ENCODE measurements at regions not wholly inside any gene's neighbourhood (a gene's known extent, or its start where the extent isn't known, plus 50 kb on each side); places are given as distances from the start of the nearest gene placed in this dataset.

DNA sequence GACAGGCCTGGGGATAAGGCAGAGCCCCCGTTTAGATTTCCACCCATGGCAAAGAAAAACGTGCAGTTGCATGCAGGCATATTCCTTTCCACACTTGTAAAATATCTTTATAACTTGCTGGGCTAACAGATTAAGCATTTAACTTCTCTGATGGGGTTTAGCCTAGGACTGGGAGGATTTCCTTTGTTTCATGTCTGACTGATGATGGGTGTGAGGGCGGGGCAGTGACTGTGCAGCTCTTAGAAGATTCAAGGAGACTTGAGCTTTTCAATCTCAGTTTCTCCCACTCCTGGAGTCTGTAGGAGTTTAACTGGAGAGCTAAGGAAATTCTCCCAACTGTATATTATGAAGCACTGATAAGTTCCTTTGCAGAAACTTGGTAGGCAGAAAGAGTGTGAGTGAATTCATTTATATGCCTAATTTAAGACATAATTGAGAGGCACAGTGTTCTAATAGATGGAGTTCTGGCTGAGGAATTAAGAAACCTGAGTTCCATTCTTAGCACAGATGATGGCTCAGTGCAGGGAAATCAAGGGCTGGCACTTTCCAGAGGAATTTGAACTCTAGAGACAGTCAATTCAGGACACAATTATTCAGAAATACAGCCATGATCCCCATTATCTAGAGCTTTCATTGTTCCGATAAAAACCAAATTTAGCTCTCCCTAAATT, 214.6 kb upstream of the CNR1 start:
- H3K4me1 ChIP-seq (ENCODE audit: control insufficient read depth in 3 of 3, insufficient read depth in 2 of 3, low read depth in 1 of 3, low read length in 2 of 3) = no peaks in the 10 kb centered on the region
- no peaks in the 10 kb centered on the region for H3K27me3 ChIP-seq (ENCODE audit: control insufficient read depth in 3 of 3, insufficient read depth in 3 of 3, low read length in 3 of 3)
- no peaks in the 10 kb centered on the region for H3K9me3 ChIP-seq (ENCODE audit: control insufficient read depth in 2 of 2, insufficient read depth in 1 of 2, low read depth in 1 of 2, low read length in 1 of 2)
- WGBS, 3 donors = 62 to 74% (median 63%) methylated on average over 4 of the region's 4 CpGs
- no peak overlapping the region for H3K4me3 ChIP-seq (ENCODE audit: low read depth in 1 of 3, low read length in 3 of 3)
- DNase-seq (no peak), FAIRE-seq (no peak)
- H3K27ac ChIP-seq (ENCODE audit: low read depth in 1 of 3, low read length in 2 of 3) = no peak overlapping the region
- no peaks in the 10 kb centered on the region for H3K36me3 ChIP-seq (ENCODE audit: control insufficient read depth in 3 of 3, insufficient read depth in 2 of 3, low read depth in 1 of 3, low read length in 3 of 3)

DNA sequence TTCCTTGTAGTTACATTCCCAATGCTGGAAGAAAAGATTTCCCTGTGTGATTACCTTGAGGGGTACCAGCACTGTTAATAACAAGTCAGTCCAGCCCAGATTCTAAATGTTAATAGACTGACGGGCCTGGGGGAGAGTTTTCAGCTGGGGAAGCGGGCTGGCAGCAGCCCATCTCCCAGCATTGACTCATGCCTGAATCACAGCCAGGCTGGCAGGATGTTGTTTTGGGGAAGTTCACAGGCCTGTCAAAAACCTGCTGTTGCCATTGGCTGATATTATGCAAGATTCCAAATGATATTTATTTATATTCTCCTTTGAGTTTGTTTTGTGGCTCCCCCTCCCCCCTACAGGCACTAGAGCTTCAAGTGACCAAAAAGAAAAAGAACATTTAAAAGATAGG, 213.9 kb upstream of the CNR1 start:
- Histone ChIP-seq H3K9me3 (ENCODE audit: control insufficient read depth in 2 of 2, insufficient read depth in 1 of 2, low read depth in 1 of 2, low read length in 1 of 2) (no peaks in the 10 kb centered on the region), H3K27ac (ENCODE audit: low read depth in 1 of 3, low read length in 2 of 3) (no peak overlapping the region), H3K4me1 (ENCODE audit: control insufficient read depth in 3 of 3, insufficient read depth in 2 of 3, low read depth in 1 of 3, low read length in 2 of 3) (no peaks in the 10 kb centered on the region), H3K27me3 (ENCODE audit: control insufficient read depth in 3 of 3, insufficient read depth in 3 of 3, low read length in 3 of 3) (no peaks in the 10 kb centered on the region), H3K36me3 (ENCODE audit: control insufficient read depth in 3 of 3, insufficient read depth in 2 of 3, low read depth in 1 of 3, low read length in 3 of 3) (no peaks in the 10 kb centered on the region), H3K4me3 (ENCODE audit: low read depth in 1 of 3, low read length in 3 of 3) (no peak overlapping the region)
- FAIRE-seq (no peak), DNase-seq (no peak)
- WGBS, 3 donors = 37 to 72% (median 52%) methylated on average over 2 of the region's 2 CpGs

DNA sequence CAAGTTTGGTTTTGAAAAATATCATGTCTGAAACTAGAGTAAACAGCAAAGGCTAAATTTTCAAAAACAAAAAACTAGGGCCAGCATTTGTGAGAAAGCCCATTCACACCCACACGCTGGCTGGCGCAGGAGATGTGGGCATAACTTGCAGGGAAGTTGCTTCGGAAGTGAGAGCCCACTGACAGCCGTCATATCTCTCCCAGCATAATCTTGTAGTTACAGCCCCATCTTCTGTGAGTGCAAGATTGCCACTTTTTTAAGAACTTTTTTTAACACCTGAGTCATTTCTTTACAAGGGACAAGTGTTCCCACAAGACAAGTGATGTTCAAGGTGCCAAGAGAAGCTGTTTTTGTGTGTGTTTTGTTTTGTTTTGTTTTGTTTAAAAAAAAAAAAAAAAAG, 212.5 kb upstream of the CNR1 start:
- Histone ChIP-seq H3K27ac (ENCODE audit: low read depth in 1 of 3, low read length in 2 of 3) (no peak overlapping the region), H3K9me3 (ENCODE audit: control insufficient read depth in 2 of 2, insufficient read depth in 1 of 2, low read depth in 1 of 2, low read length in 1 of 2) (no peaks in the 10 kb centered on the region), H3K4me3 (ENCODE audit: low read depth in 1 of 3, low read length in 3 of 3) (no peak overlapping the region), H3K4me1 (ENCODE audit: control insufficient read depth in 3 of 3, insufficient read depth in 2 of 3, low read depth in 1 of 3, low read length in 2 of 3) (no peaks in the 10 kb centered on the region), H3K36me3 (ENCODE audit: control insufficient read depth in 3 of 3, insufficient read depth in 2 of 3, low read depth in 1 of 3, low read length in 3 of 3) (no peaks in the 10 kb centered on the region), H3K27me3 (ENCODE audit: control insufficient read depth in 3 of 3, insufficient read depth in 3 of 3, low read length in 3 of 3) (no peaks in the 10 kb centered on the region)
- DNase-seq (no peak), FAIRE-seq (no peak)
- WGBS, 3 donors = 87 to 89% (median 87%) methylated on average over 4 of the region's 4 CpGs

- Histone ChIP-seq H3K36me3 (ENCODE audit: control insufficient read depth in 3 of 3, insufficient read depth in 2 of 3, low read depth in 1 of 3, low read length in 3 of 3) (no peaks in the 10 kb centered on the region), H3K4me3 (ENCODE audit: low read depth in 1 of 3, low read length in 3 of 3) (no peak overlapping the region), H3K4me1 (ENCODE audit: control insufficient read depth in 3 of 3, insufficient read depth in 2 of 3, low read depth in 1 of 3, low read length in 2 of 3) (no peaks in the 10 kb centered on the region), H3K9me3 (ENCODE audit: control insufficient read depth in 2 of 2, insufficient read depth in 1 of 2, low read depth in 1 of 2, low read length in 1 of 2) (no peaks in the 10 kb centered on the region), H3K27me3 (ENCODE audit: control insufficient read depth in 3 of 3, insufficient read depth in 3 of 3, low read length in 3 of 3) (no peaks in the 10 kb centered on the region), H3K27ac (ENCODE audit: low read depth in 1 of 3, low read length in 2 of 3) (no peak overlapping the region)
- FAIRE-seq (no peak), DNase-seq (no peak)
- 85 to 89% (median 85%) methylated on average over 8 of the region's 8 CpGs for WGBS, 3 donors
Observed at GRCh38 chr6:88377976-88378568, 211.9 kb upstream of the CNR1 start.

DNA sequence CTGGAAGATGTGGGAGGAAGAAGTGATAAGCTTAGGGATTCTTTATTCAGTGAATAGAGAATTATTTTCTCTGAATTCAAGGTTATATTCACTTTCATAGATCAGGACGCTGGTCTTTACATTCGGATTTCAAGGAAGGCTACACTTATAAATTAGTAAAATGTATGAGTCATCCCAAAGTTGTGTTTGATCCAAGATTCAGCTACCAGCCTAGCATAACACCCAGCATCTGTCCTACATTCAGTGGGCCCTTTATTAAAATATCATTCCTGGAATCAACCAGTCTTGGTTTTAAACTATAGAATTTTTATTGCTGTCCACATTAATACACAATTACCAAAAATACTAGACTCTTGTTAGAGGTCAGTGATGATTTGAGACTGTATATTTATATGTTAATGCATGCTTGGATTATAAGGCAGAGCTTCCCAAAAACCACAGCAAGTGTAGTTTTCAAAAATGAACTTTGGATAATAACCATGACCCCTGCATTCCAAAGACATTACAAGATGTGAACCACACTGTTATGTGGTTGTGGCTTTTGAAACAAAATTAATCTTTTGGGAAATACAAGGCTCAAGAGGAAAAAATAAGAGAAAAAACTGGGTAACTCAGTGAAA, 210.7 kb upstream of the CNR1 start:
- Histone ChIP-seq H3K9me3 (ENCODE audit: control insufficient read depth in 2 of 2, insufficient read depth in 1 of 2, low read depth in 1 of 2, low read length in 1 of 2) (no peaks in the 10 kb centered on the region), H3K27ac (ENCODE audit: low read depth in 1 of 3, low read length in 2 of 3) (no peak overlapping the region), H3K36me3 (ENCODE audit: control insufficient read depth in 3 of 3, insufficient read depth in 2 of 3, low read depth in 1 of 3, low read length in 3 of 3) (no peaks in the 10 kb centered on the region), H3K4me3 (ENCODE audit: low read depth in 1 of 3, low read length in 3 of 3) (no peak overlapping the region), H3K4me1 (ENCODE audit: control insufficient read depth in 3 of 3, insufficient read depth in 2 of 3, low read depth in 1 of 3, low read length in 2 of 3) (no peaks in the 10 kb centered on the region), H3K27me3 (ENCODE audit: control insufficient read depth in 3 of 3, insufficient read depth in 3 of 3, low read length in 3 of 3) (no peaks in the 10 kb centered on the region)
- WGBS, 3 donors = 57 to 64% (median 64%) methylated on average over 2 of the region's 2 CpGs
- FAIRE-seq = no peak
- DNase-seq = no peak

DNA sequence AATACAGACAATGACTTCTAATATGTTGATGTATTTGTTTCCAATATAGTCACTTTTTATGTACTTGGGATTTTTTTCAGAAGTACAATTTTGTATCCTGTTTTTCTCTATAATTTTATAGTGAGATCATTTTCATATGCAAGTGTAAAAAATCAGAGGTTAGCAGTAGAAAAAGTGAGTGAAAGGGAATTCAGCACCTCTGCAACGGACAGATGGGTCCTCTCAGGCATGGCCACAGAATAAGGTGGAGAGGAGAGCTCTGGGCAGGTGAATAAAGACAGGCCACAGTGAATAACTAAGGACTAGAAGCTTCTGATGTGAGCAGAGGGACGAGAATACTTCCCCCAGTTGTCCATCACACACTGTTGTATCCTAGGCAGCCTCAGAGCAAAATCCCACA, 210.1 kb upstream of the CNR1 start:
- Histone ChIP-seq H3K4me1 (ENCODE audit: control insufficient read depth in 3 of 3, insufficient read depth in 2 of 3, low read depth in 1 of 3, low read length in 2 of 3) (no peaks in the 10 kb centered on the region), H3K9me3 (ENCODE audit: control insufficient read depth in 2 of 2, insufficient read depth in 1 of 2, low read depth in 1 of 2, low read length in 1 of 2) (no peaks in the 10 kb centered on the region), H3K4me3 (ENCODE audit: low read depth in 1 of 3, low read length in 3 of 3) (no peak overlapping the region), H3K36me3 (ENCODE audit: control insufficient read depth in 3 of 3, insufficient read depth in 2 of 3, low read depth in 1 of 3, low read length in 3 of 3) (no peaks in the 10 kb centered on the region), H3K27ac (ENCODE audit: low read depth in 1 of 3, low read length in 2 of 3) (no peak overlapping the region), H3K27me3 (ENCODE audit: control insufficient read depth in 3 of 3, insufficient read depth in 3 of 3, low read length in 3 of 3) (no peaks in the 10 kb centered on the region)
- FAIRE-seq (no peak), DNase-seq (no peak)
- 11 to 43% (median 29%) methylated on average over 2 of the region's 2 CpGs for WGBS, 3 donors

GRCh38 chr6:88374553-88374952, 208.4 kb upstream of the CNR1 start:
- 24 to 41% (median 24%) methylated on average over 1 of the region's 1 CpG for WGBS, 3 donors

DNA sequence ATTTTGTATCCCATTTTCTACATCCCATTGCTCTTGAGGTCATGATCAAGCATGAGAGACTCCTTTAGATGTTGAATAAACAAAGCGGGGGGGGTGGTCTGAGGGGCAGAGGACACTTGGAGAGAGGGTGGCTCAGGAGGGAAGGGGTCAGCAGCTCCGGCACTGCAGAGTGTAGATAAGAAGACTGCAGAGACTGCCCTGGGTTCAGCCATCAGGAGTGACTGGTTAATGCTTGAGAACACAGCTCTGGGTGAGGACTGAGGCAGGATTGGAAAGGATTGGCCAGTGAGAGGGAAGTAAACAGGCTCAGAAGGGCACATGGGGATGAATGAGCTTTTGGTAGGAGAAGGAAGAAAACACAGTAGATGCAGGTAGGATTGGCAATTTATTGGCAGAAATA, 205.3 kb upstream of the CNR1 start:
- Histone ChIP-seq H3K4me1 (ENCODE audit: control insufficient read depth in 3 of 3, insufficient read depth in 2 of 3, low read depth in 1 of 3, low read length in 2 of 3) (no peaks in the 10 kb centered on the region), H3K4me3 (ENCODE audit: low read depth in 1 of 3, low read length in 3 of 3) (no peak overlapping the region), H3K36me3 (ENCODE audit: control insufficient read depth in 3 of 3, insufficient read depth in 2 of 3, low read depth in 1 of 3, low read length in 3 of 3) (no peaks in the 10 kb centered on the region), H3K27ac (ENCODE audit: low read depth in 1 of 3, low read length in 2 of 3) (no peak overlapping the region), H3K9me3 (ENCODE audit: control insufficient read depth in 2 of 2, insufficient read depth in 1 of 2, low read depth in 1 of 2, low read length in 1 of 2) (no peaks in the 10 kb centered on the region), H3K27me3 (ENCODE audit: control insufficient read depth in 3 of 3, insufficient read depth in 3 of 3, low read length in 3 of 3) (no peaks in the 10 kb centered on the region)
- FAIRE-seq (no peak), DNase-seq (no peak)
- 55 to 58% (median 56%) methylated on average over 2 of the region's 2 CpGs for WGBS, 3 donors

More at GRCh38 chr6:88374553-88374952, 208.4 kb upstream of the CNR1 start:
- Histone ChIP-seq H3K4me3 (ENCODE audit: low read depth in 1 of 3, low read length in 3 of 3) (no peak overlapping the region), H3K27me3 (ENCODE audit: control insufficient read depth in 3 of 3, insufficient read depth in 3 of 3, low read length in 3 of 3) (no peaks in the 10 kb centered on the region), H3K36me3 (ENCODE audit: control insufficient read depth in 3 of 3, insufficient read depth in 2 of 3, low read depth in 1 of 3, low read length in 3 of 3) (no peaks in the 10 kb centered on the region), H3K27ac (ENCODE audit: low read depth in 1 of 3, low read length in 2 of 3) (no peak overlapping the region), H3K9me3 (ENCODE audit: control insufficient read depth in 2 of 2, insufficient read depth in 1 of 2, low read depth in 1 of 2, low read length in 1 of 2) (no peaks in the 10 kb centered on the region), H3K4me1 (ENCODE audit: control insufficient read depth in 3 of 3, insufficient read depth in 2 of 3, low read depth in 1 of 3, low read length in 2 of 3) (no peaks in the 10 kb centered on the region)
- DNase-seq (no peak), FAIRE-seq (no peak)
